ENCODE measurements at regions not wholly inside any gene's neighbourhood (a gene's known extent, or its start where the extent isn't known, plus 50 kb on each side); places are given as distances from the start of the nearest gene placed in this dataset.
"Not testable (repeated sequence)": the region's sequence is repeated elsewhere in the genome, so short reads cannot be mapped to it uniquely, and the experiment has no call there.

- Histone ChIP-seq H3K4me3 (no peak overlapping the region), H3K27me3 (no peaks in the 10 kb centered on the region), H3K9ac (no peak overlapping the region), H4K20me1 (no peaks in the 10 kb centered on the region), H3K36me3 (no peaks in the 10 kb centered on the region), H3K27ac (no peak overlapping the region), H3K4me2 (peak overlapping the region; percentile 48), H3K4me1 (peaks cover 11% of the 10 kb centered on the region), H3K9me3 (peaks cover 2% of the 10 kb centered on the region)
- no peak for TF ChIP-seq Cebpa-rat (IDR thresholded peaks at IDR 0.05)
Measured at GRCh38 chr20:30598460-30599230, 658.8 kb upstream of the DEFB115 start.

- Histone ChIP-seq H3K4me2 (no peak overlapping the region), H3K27ac (no peak overlapping the region), H4K20me1 (no peaks in the 10 kb centered on the region), H3K9ac (no peak overlapping the region), H3K4me1 (peaks cover 11% of the 10 kb centered on the region), H3K36me3 (no peaks in the 10 kb centered on the region), H3K9me3 (0 out of 2 replicates have a peak, but pooled peaks cover 3% of the 10 kb centered on the region), H3K4me3 (no peak overlapping the region), H3K27me3 (no peaks in the 10 kb centered on the region)
- no peak for TF ChIP-seq Cebpa-rat (IDR thresholded peaks at IDR 0.05)
Measured at GRCh38 chr20:30599990-30600389, 657.5 kb upstream of the DEFB115 start.

GRCh38 chr20:30601974-30602373, 655.5 kb upstream of the DEFB115 start:
- Histone ChIP-seq H3K4me2 (no peak overlapping the region), H3K36me3 (no peaks in the 10 kb centered on the region), H3K4me1 (peaks cover 11% of the 10 kb centered on the region), H3K27ac (no peak overlapping the region), H3K27me3 (no peaks in the 10 kb centered on the region), H4K20me1 (no peaks in the 10 kb centered on the region), H3K9me3 (peaks cover 21% of the 10 kb centered on the region), H3K4me3 (no peak overlapping the region), H3K9ac (no peak overlapping the region)
- TF ChIP-seq Cebpa-rat (IDR thresholded peaks at IDR 0.05) = no peak

GRCh38 chr20:30602424-30602823, 655.0 kb upstream of the DEFB115 start:
- Histone ChIP-seq H3K4me3 (no peak overlapping the region), H3K9ac (no peak overlapping the region), H3K9me3 (peaks cover 26% of the 10 kb centered on the region), H3K27ac (no peak overlapping the region), H4K20me1 (no peaks in the 10 kb centered on the region), H3K4me1 (peaks cover 11% of the 10 kb centered on the region), H3K36me3 (no peaks in the 10 kb centered on the region), H3K27me3 (no peaks in the 10 kb centered on the region), H3K4me2 (no peak overlapping the region)
- TF ChIP-seq Cebpa-rat (IDR thresholded peaks at IDR 0.05) = no peak

- Histone ChIP-seq H3K9me3 (peaks cover 38% of the 10 kb centered on the region), H3K4me3 (no peak overlapping the region), H3K27ac (no peak overlapping the region), H3K27me3 (no peaks in the 10 kb centered on the region), H3K4me1 (no peaks in the 10 kb centered on the region), H3K36me3 (no peaks in the 10 kb centered on the region), H3K9ac (no peak overlapping the region), H4K20me1 (no peaks in the 10 kb centered on the region), H3K4me2 (no peak overlapping the region)
- TF ChIP-seq Cebpa-rat (IDR thresholded peaks at IDR 0.05) = no peak
Measured at GRCh38 chr20:30606990-30607389, 650.5 kb upstream of the DEFB115 start.

GRCh38 chr20:30610029-30610693, 647.3 kb upstream of the DEFB115 start:
- no peaks in the 10 kb centered on the region for H3K27me3 ChIP-seq
- TF ChIP-seq Cebpa-rat (IDR thresholded peaks at IDR 0.05) = no peak
- H3K4me1 ChIP-seq = no peaks in the 10 kb centered on the region
- peaks cover 34% of the 10 kb centered on the region for H3K9me3 ChIP-seq
- H3K4me3 ChIP-seq = no peak overlapping the region
- no peak overlapping the region for H3K9ac ChIP-seq
- no peak overlapping the region for H3K27ac ChIP-seq
- no peaks in the 10 kb centered on the region for H4K20me1 ChIP-seq
- no peak overlapping the region for H3K4me2 ChIP-seq
- H3K36me3 ChIP-seq = no peaks in the 10 kb centered on the region

GRCh38 chr20:30610751-30611150, 646.7 kb upstream of the DEFB115 start:
- H3K27ac ChIP-seq = no peak overlapping the region
- H3K9ac ChIP-seq = no peak overlapping the region
- no peaks in the 10 kb centered on the region for H3K36me3 ChIP-seq
- no peak overlapping the region for H3K4me2 ChIP-seq
- H3K4me3 ChIP-seq = no peak overlapping the region
- peaks cover 29% of the 10 kb centered on the region for H3K9me3 ChIP-seq
- H4K20me1 ChIP-seq = no peaks in the 10 kb centered on the region
- TF ChIP-seq Cebpa-rat (IDR thresholded peaks at IDR 0.05) = no peak
- H3K27me3 ChIP-seq = no peaks in the 10 kb centered on the region
- H3K4me1 ChIP-seq = no peaks in the 10 kb centered on the region

- Histone ChIP-seq H3K4me1 (no peaks in the 10 kb centered on the region), H3K4me3 (no peak overlapping the region), H3K36me3 (no peaks in the 10 kb centered on the region), H3K4me2 (no peak overlapping the region), H3K27ac (no peak overlapping the region), H3K27me3 (no peaks in the 10 kb centered on the region), H3K9me3 (peaks cover 23% of the 10 kb centered on the region), H4K20me1 (no peaks in the 10 kb centered on the region), H3K9ac (no peak overlapping the region)
- no peak for TF ChIP-seq Cebpa-rat (IDR thresholded peaks at IDR 0.05)
Measured at GRCh38 chr20:30611239-30611984, 646.1 kb upstream of the DEFB115 start.

- Histone ChIP-seq H3K27ac (no peak overlapping the region), H4K20me1 (no peaks in the 10 kb centered on the region), H3K36me3 (no peaks in the 10 kb centered on the region), H3K4me1 (no peaks in the 10 kb centered on the region), H3K4me2 (no peak overlapping the region), H3K9ac (no peak overlapping the region), H3K4me3 (no peak overlapping the region), H3K27me3 (no peaks in the 10 kb centered on the region), H3K9me3 (peaks cover 13% of the 10 kb centered on the region)
- no peak for TF ChIP-seq Cebpa-rat (IDR thresholded peaks at IDR 0.05)
Measured at GRCh38 chr20:30612344-30612743, 645.1 kb upstream of the DEFB115 start.

GRCh38 chr20:30621346-30621745, 636.1 kb upstream of the DEFB115 start:
- H3K27me3 ChIP-seq, H3K9me3 ChIP-seq, H3K36me3 ChIP-seq, H3K27ac ChIP-seq, H3K4me1 ChIP-seq, H3K4me3 ChIP-seq, H3K4me2 ChIP-seq, H4K20me1 ChIP-seq, H3K9ac ChIP-seq: not testable (repeated sequence)

GRCh38 chr20:30624310-30624709, 633.2 kb upstream of the DEFB115 start:
- not testable (repeated sequence) for H3K4me2 ChIP-seq, H4K20me1 ChIP-seq, H3K27ac ChIP-seq, H3K4me1 ChIP-seq, H3K4me3 ChIP-seq, H3K9me3 ChIP-seq, H3K36me3 ChIP-seq, H3K9ac ChIP-seq, H3K27me3 ChIP-seq

GRCh38 chr20:30629376-30629775, 628.1 kb upstream of the DEFB115 start:
- H3K27me3 ChIP-seq, H4K20me1 ChIP-seq, H3K9me3 ChIP-seq, H3K27ac ChIP-seq, H3K4me1 ChIP-seq, H3K36me3 ChIP-seq, H3K4me3 ChIP-seq, H3K9ac ChIP-seq, H3K4me2 ChIP-seq: not testable (repeated sequence)
